ENCODE measurements at regions not wholly inside any gene's neighbourhood (a gene's known extent, or its start where the extent isn't known, plus 50 kb on each side); places are given as distances from the start of the nearest gene placed in this dataset.

- DNase-seq (ENCODE audit: low read depth in 4 of 4, low spot score in 3 of 4) = no peak
These were observed 511.7 kb downstream of the BNC2 start for GRCh38 chr9:16358751-16359150.
